Parathyroid adenoma (tissue), 2 donors: ENCODE measurements at regions not wholly inside any gene's neighbourhood (a gene's known extent, or its start where the extent isn't known, plus 50 kb on each side); places are given as distances from the start of the nearest gene placed in this dataset.

Experiments used
- H2AFZ ChIP-seq: fragments of 300-600 bp; sonication (generic); one replicate; pipeline ENCODE4 v1.7.0; 2017; ENCODE audit warnings: antibody characterized with exemption, mild to moderate bottlenecking
- H3K27ac ChIP-seq: fragments of 300-600 bp; sonication (generic); one replicate; pipeline ENCODE4 v1.7.0; 2017
- H3K27me3 ChIP-seq: fragments of 300-600 bp; sonication (generic); one replicate; pipeline ENCODE4 v1.7.0; 2017; ENCODE audit warnings: low read length; ENCODE audit not compliant: control insufficient read depth, insufficient read depth
- H3K36me3 ChIP-seq: fragments of 300-600 bp; sonication (generic); one replicate; pipeline ENCODE4 v1.7.0; 2017; ENCODE audit warnings: low read length; ENCODE audit not compliant: control insufficient read depth, insufficient read depth
- H3K4me1 ChIP-seq: fragments of 300-600 bp; sonication (generic); one replicate; pipeline ENCODE4 v1.7.0; 2017; ENCODE audit warnings: control low read depth
- H3K4me2 ChIP-seq: fragments of 300-600 bp; sonication (generic); one replicate; pipeline ENCODE4 v1.7.0; 2017; ENCODE audit warnings: low read length
- H3K4me3 ChIP-seq: fragments of 300-600 bp; sonication (generic); one replicate; pipeline ENCODE4 v1.7.0; 2017; ENCODE audit warnings: low read depth, low read length
- H3K79me2 ChIP-seq: fragments of 300-600 bp; sonication (generic); one replicate; pipeline ENCODE4 v1.7.0; 2017; ENCODE audit warnings: control low read depth
- H3K9ac ChIP-seq: fragments of 300-600 bp; sonication (generic); one replicate; pipeline ENCODE4 v1.7.0; 2017; ENCODE audit warnings: mild to moderate bottlenecking
- H3K9me3 ChIP-seq: fragments of 300-600 bp; sonication (generic); one replicate; pipeline ENCODE4 v1.7.0; 2017; ENCODE audit warnings: low read length; ENCODE audit not compliant: control insufficient read depth
- TF ChIP-seq, protein P1 (sequence below): fragments of 300-600 bp; sonication (generic); IDR thresholded peaks from one replicate; pipeline ENCODE4 v1.7.0; 2017; ENCODE audit warnings: antibody characterized with exemption, mild to moderate bottlenecking
- donor health status: primary hyperparathyroidism.

DNA sequence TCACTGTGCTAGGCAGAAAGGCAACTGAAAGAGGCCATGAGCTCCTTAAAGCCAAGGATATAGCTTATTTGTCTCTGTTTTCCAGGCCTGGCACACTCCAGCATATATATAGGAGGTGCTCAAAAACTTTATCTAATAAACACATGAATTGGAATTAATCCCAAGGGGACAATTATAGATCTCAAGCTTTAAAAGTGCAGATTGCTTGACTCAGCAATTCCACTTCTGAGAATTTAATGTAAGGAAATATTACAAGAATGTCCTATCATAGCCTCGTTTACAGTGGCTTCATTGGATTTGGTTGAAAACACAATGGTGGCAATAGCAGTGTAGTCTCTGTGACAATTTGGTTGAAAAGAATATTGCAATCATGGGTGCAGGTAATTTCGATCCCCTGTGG lies 267.3 kb downstream of the SHQ1 start:
- no peaks in the 10 kb centered on the region for H3K79me2 ChIP-seq
- TF ChIP-seq, protein P1, sequence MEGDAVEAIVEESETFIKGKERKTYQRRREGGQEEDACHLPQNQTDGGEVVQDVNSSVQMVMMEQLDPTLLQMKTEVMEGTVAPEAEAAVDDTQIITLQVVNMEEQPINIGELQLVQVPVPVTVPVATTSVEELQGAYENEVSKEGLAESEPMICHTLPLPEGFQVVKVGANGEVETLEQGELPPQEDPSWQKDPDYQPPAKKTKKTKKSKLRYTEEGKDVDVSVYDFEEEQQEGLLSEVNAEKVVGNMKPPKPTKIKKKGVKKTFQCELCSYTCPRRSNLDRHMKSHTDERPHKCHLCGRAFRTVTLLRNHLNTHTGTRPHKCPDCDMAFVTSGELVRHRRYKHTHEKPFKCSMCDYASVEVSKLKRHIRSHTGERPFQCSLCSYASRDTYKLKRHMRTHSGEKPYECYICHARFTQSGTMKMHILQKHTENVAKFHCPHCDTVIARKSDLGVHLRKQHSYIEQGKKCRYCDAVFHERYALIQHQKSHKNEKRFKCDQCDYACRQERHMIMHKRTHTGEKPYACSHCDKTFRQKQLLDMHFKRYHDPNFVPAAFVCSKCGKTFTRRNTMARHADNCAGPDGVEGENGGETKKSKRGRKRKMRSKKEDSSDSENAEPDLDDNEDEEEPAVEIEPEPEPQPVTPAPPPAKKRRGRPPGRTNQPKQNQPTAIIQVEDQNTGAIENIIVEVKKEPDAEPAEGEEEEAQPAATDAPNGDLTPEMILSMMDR = no peak
- H3K27me3 ChIP-seq = no peaks in the 10 kb centered on the region
- no peak overlapping the region for H3K4me2 ChIP-seq
- no peaks in the 10 kb centered on the region for H3K9me3 ChIP-seq
- H3K36me3 ChIP-seq = no peaks in the 10 kb centered on the region
- H3K4me3 ChIP-seq = no peak overlapping the region
- no peak overlapping the region for H3K9ac ChIP-seq
- no peaks in the 10 kb centered on the region for H3K4me1 ChIP-seq
- H3K27ac ChIP-seq = no peak overlapping the region
- no peak overlapping the region for H2AFZ ChIP-seq

DNA sequence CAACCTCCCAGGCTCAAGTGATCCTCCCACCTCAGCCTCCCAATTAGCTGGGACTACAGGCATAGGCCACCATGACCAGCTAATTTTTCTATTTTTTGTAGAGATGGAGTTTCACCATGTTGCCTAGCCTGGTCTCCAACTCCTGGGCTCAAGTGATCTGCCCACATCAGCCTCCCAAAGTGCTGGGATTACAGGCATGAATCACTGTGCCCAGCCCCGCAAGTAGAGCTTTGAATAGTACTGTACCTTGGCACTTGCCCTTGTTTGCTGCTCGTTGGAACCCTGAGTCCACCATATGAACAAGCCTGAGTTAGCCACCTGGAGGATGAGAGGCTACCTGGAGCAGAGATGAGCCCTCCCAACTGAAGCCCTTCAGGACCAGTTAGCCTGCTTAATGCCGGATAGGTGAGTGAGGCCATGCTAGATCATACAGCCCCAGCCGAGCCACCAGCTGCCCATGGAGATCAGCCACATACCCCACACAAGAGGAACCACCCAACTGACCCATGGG lies 267.9 kb downstream of the SHQ1 start:
- no peak overlapping the region for H3K4me3 ChIP-seq

DNA sequence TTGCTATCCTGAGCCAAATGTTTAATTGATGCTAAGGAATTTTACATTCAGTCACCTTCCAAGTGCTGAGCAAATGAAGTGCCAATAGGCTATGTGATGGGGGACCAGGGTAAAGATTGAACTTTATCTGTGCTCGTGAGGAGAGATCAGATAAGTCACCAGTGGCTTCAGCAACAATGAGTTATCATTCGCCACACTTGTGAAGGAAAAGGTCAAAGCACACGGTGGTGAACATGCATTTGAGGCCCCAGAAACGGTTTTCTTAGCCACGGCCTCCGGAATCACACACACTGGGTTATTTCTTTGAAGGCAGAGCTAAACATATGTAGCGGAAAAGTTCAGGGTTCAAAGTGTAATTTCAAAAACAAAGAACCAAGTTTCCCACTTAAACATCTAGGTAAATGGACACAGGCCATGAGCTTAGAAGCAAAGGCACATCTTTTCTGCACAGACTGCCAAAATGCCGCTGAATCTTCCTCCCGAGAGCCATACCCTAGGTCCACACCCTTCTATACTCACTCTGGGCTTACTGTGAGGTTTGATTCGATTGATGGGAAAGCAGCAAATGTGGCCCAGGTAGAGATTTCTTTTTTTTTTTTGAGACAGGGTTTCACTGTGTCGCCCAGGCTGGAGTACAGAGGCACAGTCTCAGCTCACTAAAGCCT lies 268.5 kb downstream of the SHQ1 start:
- no peaks in the 10 kb centered on the region for H3K9me3 ChIP-seq
- H3K27me3 ChIP-seq = no peaks in the 10 kb centered on the region
- H3K4me1 ChIP-seq = no peaks in the 10 kb centered on the region
- H3K4me3 ChIP-seq = no peak overlapping the region
- H3K9ac ChIP-seq = no peak overlapping the region
- H3K36me3 ChIP-seq = no peaks in the 10 kb centered on the region
- H3K79me2 ChIP-seq = no peaks in the 10 kb centered on the region
- TF ChIP-seq, protein P1 = no peak
- H3K4me2 ChIP-seq = no peak overlapping the region
- no peak overlapping the region for H3K27ac ChIP-seq
- no peak overlapping the region for H2AFZ ChIP-seq

More for the DNA sequence above, 267.9 kb downstream of the SHQ1 start:
- Histone ChIP-seq H3K9me3 (no peaks in the 10 kb centered on the region), H3K9ac (no peak overlapping the region), H3K79me2 (no peaks in the 10 kb centered on the region), H3K4me1 (no peaks in the 10 kb centered on the region), H3K4me2 (no peak overlapping the region), H2AFZ (no peak overlapping the region), H3K27ac (no peak overlapping the region), H3K36me3 (no peaks in the 10 kb centered on the region), H3K27me3 (no peaks in the 10 kb centered on the region)
- TF ChIP-seq, protein P1 = no peak

DNA sequence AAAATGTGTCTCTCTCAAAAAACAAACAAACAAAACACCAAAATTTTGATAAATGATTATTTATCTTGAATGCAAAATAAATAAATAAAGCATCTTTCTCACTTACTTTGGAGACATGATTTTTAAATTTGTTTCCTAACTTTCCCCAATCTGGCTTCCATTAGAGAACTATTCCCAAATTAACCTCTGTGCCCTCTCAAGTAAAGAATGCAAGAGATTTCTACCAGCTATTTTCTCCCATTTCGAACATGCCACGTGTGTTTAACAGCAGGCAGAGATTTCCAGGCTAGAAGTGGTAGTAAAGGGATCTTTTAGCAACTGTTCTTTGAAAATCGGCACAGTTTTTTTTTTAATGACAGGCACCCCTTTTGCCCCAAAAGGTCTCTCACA lies 269.1 kb downstream of the SHQ1 start:
- no peak overlapping the region for H3K4me2 ChIP-seq
- TF ChIP-seq, protein P1 = no peak
- H3K4me1 ChIP-seq = no peaks in the 10 kb centered on the region
- H3K79me2 ChIP-seq = no peaks in the 10 kb centered on the region
- no peaks in the 10 kb centered on the region for H3K9me3 ChIP-seq
- H3K4me3 ChIP-seq = no peak overlapping the region
- no peaks in the 10 kb centered on the region for H3K27me3 ChIP-seq
- H3K36me3 ChIP-seq = no peaks in the 10 kb centered on the region
- no peak overlapping the region for H2AFZ ChIP-seq
- no peak overlapping the region for H3K9ac ChIP-seq
- no peak overlapping the region for H3K27ac ChIP-seq

DNA sequence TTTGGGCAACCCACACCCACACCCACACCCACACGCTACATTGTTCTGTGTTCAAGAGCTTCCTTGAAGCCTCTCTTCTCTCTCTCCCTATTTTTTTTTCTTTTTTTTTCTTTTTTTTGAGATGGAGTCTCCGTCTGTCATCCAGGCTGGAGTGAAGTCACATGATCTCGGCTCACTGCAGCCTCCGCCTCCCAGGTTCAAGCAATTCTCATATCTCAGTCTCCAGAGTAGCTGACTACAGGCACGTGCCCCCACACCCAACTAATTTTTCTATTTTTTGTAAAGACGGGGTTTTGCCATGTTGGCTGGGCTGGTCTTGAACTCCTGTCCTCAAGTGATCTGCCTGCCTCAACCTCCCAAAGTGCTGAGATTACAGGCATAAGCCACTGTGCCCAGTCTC lies 271.1 kb downstream of the SHQ1 start:
- no peaks in the 10 kb centered on the region for H3K9me3 ChIP-seq
- H3K27me3 ChIP-seq = no peaks in the 10 kb centered on the region
- H2AFZ ChIP-seq = no peak overlapping the region
- H3K4me2 ChIP-seq = no peak overlapping the region
- H3K9ac ChIP-seq = no peak overlapping the region
- no peak overlapping the region for H3K4me3 ChIP-seq
- no peaks in the 10 kb centered on the region for H3K36me3 ChIP-seq
- TF ChIP-seq, protein P1 = no peak
- H3K4me1 ChIP-seq = no peaks in the 10 kb centered on the region
- H3K27ac ChIP-seq = no peak overlapping the region
- no peaks in the 10 kb centered on the region for H3K79me2 ChIP-seq
